Calu3 (cell line): ENCODE measurements at regions not wholly inside any gene's neighbourhood (a gene's known extent, or its start where the extent isn't known, plus 50 kb on each side); places are given as distances from the start of the nearest gene placed in this dataset.

Source experiments
- BruUV-seq: library from RNA; stranded (reverse); fragments of 400-500 nt; replicated peaks from 2 replicates; lab custom pipeline; 2021; lab: Mats Ljungman, UMichigan
- CTCF ChIA-PET: fragments of 300-600 bp; sonication (Branson Sonifier 250); formaldehyde crosslinking; loops from one replicate; lab custom pipeline; 2022; ENCODE audit warnings: antibody characterized with exemption; lab: Charles Lee
- DNase-seq: peaks from one replicate; pipeline ENCODE4 v3.0.0; 2022
- H3K27ac Mint-ChIP-seq: one replicate; pipeline ENCODE4 v1.8.0; 2022; ENCODE audit warnings: mixed read lengths; ENCODE audit not compliant: unreplicated experiment
- H3K27me3 Mint-ChIP-seq: one replicate; pipeline ENCODE4 v1.8.0; 2022; ENCODE audit warnings: mixed read lengths; ENCODE audit not compliant: unreplicated experiment
- H3K36me3 Mint-ChIP-seq: one replicate; pipeline ENCODE4 v1.8.0; 2022; ENCODE audit warnings: mild to moderate bottlenecking, moderate library complexity, mixed read lengths; ENCODE audit not compliant: insufficient read depth, unreplicated experiment
- H3K4me1 Mint-ChIP-seq: one replicate; pipeline ENCODE4 v1.8.0; 2022; ENCODE audit warnings: mild to moderate bottlenecking, low read depth, mixed read lengths; ENCODE audit not compliant: unreplicated experiment
- H3K4me3 Mint-ChIP-seq: one replicate; pipeline ENCODE4 v1.8.0; 2022; ENCODE audit warnings: mild to moderate bottlenecking, low read depth, moderate library complexity, mixed read lengths; ENCODE audit not compliant: unreplicated experiment
- H3K9me3 Mint-ChIP-seq: one replicate; pipeline ENCODE4 v1.8.0; 2022; ENCODE audit warnings: low read depth, mixed read lengths; ENCODE audit not compliant: unreplicated experiment
- CTCF ChIP-seq: fragments of 200-600 bp; IDR thresholded peaks from one replicate; pipeline ENCODE4 v1.8.0; 2022; ENCODE audit warnings: antibody characterized with exemption; ENCODE audit not compliant: unreplicated experiment
- intact Hi-C: fragments of 100-400 bp; cut with micrococcal nuclease; formaldehyde crosslinking; loops from one replicate; pipeline ENCODE4 v1.10.0; 2022; ENCODE audit not compliant: unreplicated experiment

GRCh38 chr5:173463207-173463606 lies 135.0 kb upstream of the STC2 start:
- Mint-ChIP-seq H3K4me3 (no peak overlapping the region), H3K27me3 (no peaks in the 10 kb centered on the region), H3K36me3 (no peaks in the 10 kb centered on the region), H3K4me1 (no peaks in the 10 kb centered on the region), H3K27ac (no peak overlapping the region), H3K9me3 (peaks cover 8% of the 10 kb centered on the region)
- no peak for TF ChIP-seq CTCF
- BruUV-seq, result no TSS peak
- intact Hi-C loops, result no loop called here
- CTCF ChIA-PET, result no interaction called here
- DNase-seq, result no peak

- H3K27ac Mint-ChIP-seq, result no peak overlapping the region
Measured at GRCh38 chr5:173458828-173459609, 130.8 kb upstream of the STC2 start.

GRCh38 chr5:173457482-173457881 lies 129.3 kb upstream of the STC2 start:
- peaks cover 3% of the 10 kb centered on the region for H3K9me3 Mint-ChIP-seq
- no peak for TF ChIP-seq CTCF
- no peak overlapping the region for H3K4me3 Mint-ChIP-seq
- no peak for DNase-seq
- H3K27ac Mint-ChIP-seq, result peak overlapping the region; percentile 53
- BruUV-seq, result TSS peak; percentile 14
- CTCF ChIA-PET, result interaction anchor here (0.7 kb wide), 1 partner anchor 33 kb away, joined by 3 read pairs; no protein-coding TSS in a partner anchor
- intact Hi-C loops, result no loop called here
- peaks cover 51% of the 10 kb centered on the region for H3K4me1 Mint-ChIP-seq
- no peaks in the 10 kb centered on the region for H3K27me3 Mint-ChIP-seq
- peaks cover 7% of the 10 kb centered on the region for H3K36me3 Mint-ChIP-seq

More at GRCh38 chr5:173458828-173459609, 130.8 kb upstream of the STC2 start:
- no peak for DNase-seq
- CTCF ChIA-PET, result interaction anchor here (1.0 kb wide), 1 partner anchor 157 kb away, joined by 3 read pairs; no protein-coding TSS in a partner anchor
- H3K4me1 Mint-ChIP-seq, result peaks cover 35% of the 10 kb centered on the region
- H3K9me3 Mint-ChIP-seq, result peaks cover 3% of the 10 kb centered on the region
- TF ChIP-seq CTCF, result no peak
- intact Hi-C loops, result no loop called here
- BruUV-seq, result no TSS peak
- H3K27me3 Mint-ChIP-seq, result no peaks in the 10 kb centered on the region
- H3K36me3 Mint-ChIP-seq, result peaks cover 6% of the 10 kb centered on the region
- no peak overlapping the region for H3K4me3 Mint-ChIP-seq

- Mint-ChIP-seq H3K4me1 (peaks cover 58% of the 10 kb centered on the region), H3K4me3 (no peak overlapping the region), H3K27ac (peak overlapping the region; percentile 53), H3K36me3 (peaks cover 14% of the 10 kb centered on the region), H3K9me3 (no peaks in the 10 kb centered on the region), H3K27me3 (no peaks in the 10 kb centered on the region)
- intact Hi-C loops, result no loop called here
- no peak for DNase-seq
- CTCF ChIA-PET, result no interaction called here
- no peak for TF ChIP-seq CTCF
- no TSS peak for BruUV-seq
Measured at GRCh38 chr5:173456751-173457171, 128.5 kb upstream of the STC2 start.
